ENCODE measurements at regions not wholly inside any gene's neighbourhood (a gene's known extent, or its start where the extent isn't known, plus 50 kb on each side); places are given as distances from the start of the nearest gene placed in this dataset.

DNA sequence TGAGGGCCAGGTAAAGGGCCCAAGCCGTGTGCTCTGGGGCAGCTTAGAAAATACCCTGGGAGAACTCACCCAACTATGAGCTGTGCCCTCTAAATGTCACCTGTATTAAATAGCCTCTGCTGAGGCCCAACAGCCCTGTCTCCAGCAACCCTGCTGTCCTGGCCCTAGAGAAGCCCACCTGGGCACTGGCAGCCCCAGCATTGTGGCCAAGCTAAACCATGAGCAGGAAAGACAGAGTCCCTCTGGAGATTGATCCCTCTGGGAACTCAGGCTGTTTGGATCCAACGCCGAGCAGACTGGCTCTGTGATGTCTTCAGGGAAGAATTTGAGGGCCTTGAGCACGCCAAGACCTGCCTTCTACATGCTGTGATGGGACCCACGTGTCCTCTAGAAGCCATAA lies 126.5 kb downstream of the TTC32 start:
- Histone ChIP-seq H3K79me2 (ENCODE audit: low read length) (no peaks in the 10 kb centered on the region), H4K20me1 (ENCODE audit: insufficient read depth, low read length) (no peaks in the 10 kb centered on the region), H3K27me3 (replicated peaks; ENCODE audit: insufficient read depth, low read length) (no peaks in the 10 kb centered on the region), H3K4me3 (ENCODE audit: low read length) (no peak overlapping the region), H3K4me2 (ENCODE audit: low read depth, low read length) (no peak overlapping the region), H3K9me2 (replicated peaks; ENCODE audit: insufficient read depth, low read length) (no peaks in the 10 kb centered on the region), H3K9me3 (replicated peaks; ENCODE audit: insufficient read depth, low read length) (no peaks in the 10 kb centered on the region), H3F3A (ENCODE audit: insufficient read depth, low read length) (no peaks in the 10 kb centered on the region), H3K9ac (ENCODE audit: low read length) (no peak overlapping the region), H3K27ac (ENCODE audit: low read length) (no peak overlapping the region), H2AFZ (ENCODE audit: low read length) (no peak overlapping the region), H3K36me3 (replicated peaks; ENCODE audit: insufficient read depth, low read length) (no peaks in the 10 kb centered on the region), H3K4me1 (ENCODE audit: low read length) (no peaks in the 10 kb centered on the region)
- TF ChIP-seq, protein P1, sequence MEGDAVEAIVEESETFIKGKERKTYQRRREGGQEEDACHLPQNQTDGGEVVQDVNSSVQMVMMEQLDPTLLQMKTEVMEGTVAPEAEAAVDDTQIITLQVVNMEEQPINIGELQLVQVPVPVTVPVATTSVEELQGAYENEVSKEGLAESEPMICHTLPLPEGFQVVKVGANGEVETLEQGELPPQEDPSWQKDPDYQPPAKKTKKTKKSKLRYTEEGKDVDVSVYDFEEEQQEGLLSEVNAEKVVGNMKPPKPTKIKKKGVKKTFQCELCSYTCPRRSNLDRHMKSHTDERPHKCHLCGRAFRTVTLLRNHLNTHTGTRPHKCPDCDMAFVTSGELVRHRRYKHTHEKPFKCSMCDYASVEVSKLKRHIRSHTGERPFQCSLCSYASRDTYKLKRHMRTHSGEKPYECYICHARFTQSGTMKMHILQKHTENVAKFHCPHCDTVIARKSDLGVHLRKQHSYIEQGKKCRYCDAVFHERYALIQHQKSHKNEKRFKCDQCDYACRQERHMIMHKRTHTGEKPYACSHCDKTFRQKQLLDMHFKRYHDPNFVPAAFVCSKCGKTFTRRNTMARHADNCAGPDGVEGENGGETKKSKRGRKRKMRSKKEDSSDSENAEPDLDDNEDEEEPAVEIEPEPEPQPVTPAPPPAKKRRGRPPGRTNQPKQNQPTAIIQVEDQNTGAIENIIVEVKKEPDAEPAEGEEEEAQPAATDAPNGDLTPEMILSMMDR (IDR thresholded peaks at IDR 0.05; ENCODE audit: low read length): no peak
- no peak for TF ChIP-seq EZH2 (optimal IDR thresholded peaks at IDR 0.05; ENCODE audit: low read depth, low read length)
- DNase-seq: no peak

DNA sequence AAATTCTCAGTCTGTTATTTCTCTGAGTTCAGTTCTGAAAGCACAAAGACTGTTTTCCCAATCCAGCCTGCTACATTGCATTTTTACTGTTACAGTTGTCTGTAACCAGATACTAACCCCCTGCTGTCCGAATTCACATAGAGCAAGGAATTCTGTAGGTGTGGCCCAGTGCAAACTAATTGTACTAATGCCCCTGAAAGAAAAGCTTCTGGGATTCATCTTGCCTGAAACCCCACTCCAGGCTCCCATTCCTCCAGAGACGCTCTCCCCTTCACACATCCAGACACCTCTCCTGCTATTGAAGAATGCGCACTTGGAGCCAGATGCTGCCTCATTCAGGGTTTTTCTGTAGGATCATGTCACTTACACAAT lies 127.0 kb downstream of the TTC32 start:
- Histone ChIP-seq H3K36me3 (replicated peaks; ENCODE audit: insufficient read depth, low read length) (no peaks in the 10 kb centered on the region), H3K9ac (ENCODE audit: low read length) (no peak overlapping the region), H3K9me3 (replicated peaks; ENCODE audit: insufficient read depth, low read length) (no peaks in the 10 kb centered on the region), H2AFZ (ENCODE audit: low read length) (no peak overlapping the region), H3K4me2 (ENCODE audit: low read depth, low read length) (no peak overlapping the region), H3K4me1 (ENCODE audit: low read length) (no peaks in the 10 kb centered on the region), H3K27me3 (replicated peaks; ENCODE audit: insufficient read depth, low read length) (no peaks in the 10 kb centered on the region), H3K9me2 (replicated peaks; ENCODE audit: insufficient read depth, low read length) (no peaks in the 10 kb centered on the region), H4K20me1 (ENCODE audit: insufficient read depth, low read length) (no peaks in the 10 kb centered on the region), H3K79me2 (ENCODE audit: low read length) (no peaks in the 10 kb centered on the region), H3K27ac (ENCODE audit: low read length) (no peak overlapping the region), H3F3A (ENCODE audit: insufficient read depth, low read length) (no peaks in the 10 kb centered on the region), H3K4me3 (ENCODE audit: low read length) (no peak overlapping the region)
- no peak for DNase-seq
- TF ChIP-seq EZH2 (optimal IDR thresholded peaks at IDR 0.05; ENCODE audit: low read depth, low read length) (no peak), EZH2phosphoT487 (IDR thresholded peaks at IDR 0.05; ENCODE audit: low read length) (no peak)
- TF ChIP-seq, protein P1 (IDR thresholded peaks at IDR 0.05; ENCODE audit: low read length): no peak

DNA sequence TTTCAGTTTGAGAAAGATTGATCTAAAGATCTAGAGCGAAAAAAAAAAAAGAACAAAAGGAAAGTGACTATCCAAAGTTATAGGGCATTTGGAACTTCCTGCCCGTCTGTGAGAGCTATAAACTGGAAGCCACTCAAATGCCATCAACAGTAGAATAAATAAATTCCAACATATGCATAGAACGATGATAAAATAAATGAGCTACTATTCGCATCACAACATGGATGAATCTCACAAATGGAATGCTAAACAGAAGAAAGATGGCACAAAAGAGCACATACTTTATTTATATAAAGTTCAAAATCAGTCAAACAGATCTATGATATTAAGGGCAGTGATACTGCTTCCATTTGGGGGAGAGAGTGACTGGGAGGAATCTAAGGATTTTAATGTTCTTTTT lies 128.8 kb downstream of the TTC32 start:
- no peaks in the 10 kb centered on the region for H3K79me2 ChIP-seq (ENCODE audit: low read length)
- TF ChIP-seq EZH2phosphoT487 (IDR thresholded peaks at IDR 0.05; ENCODE audit: low read length) (no peak), EZH2 (optimal IDR thresholded peaks at IDR 0.05; ENCODE audit: low read depth, low read length) (no peak)
- TF ChIP-seq, protein P1 (IDR thresholded peaks at IDR 0.05; ENCODE audit: low read length): no peak
- H3K9ac ChIP-seq (ENCODE audit: low read length): no peak overlapping the region
- no peaks in the 10 kb centered on the region for H3K4me1 ChIP-seq (ENCODE audit: low read length)
- H3K27ac ChIP-seq (ENCODE audit: low read length): no peak overlapping the region
- H3K4me3 ChIP-seq (ENCODE audit: low read length): no peak overlapping the region
- no peak overlapping the region for H3K4me2 ChIP-seq (ENCODE audit: low read depth, low read length)
- H2AFZ ChIP-seq (ENCODE audit: low read length): no peak overlapping the region
- H3K9me3 ChIP-seq (replicated peaks; ENCODE audit: insufficient read depth, low read length): no peaks in the 10 kb centered on the region
- no peak for DNase-seq
- H4K20me1 ChIP-seq (ENCODE audit: insufficient read depth, low read length): no peaks in the 10 kb centered on the region
- no peaks in the 10 kb centered on the region for H3K27me3 ChIP-seq (replicated peaks; ENCODE audit: insufficient read depth, low read length)
- H3F3A ChIP-seq (ENCODE audit: insufficient read depth, low read length): no peaks in the 10 kb centered on the region
- H3K36me3 ChIP-seq (replicated peaks; ENCODE audit: insufficient read depth, low read length): no peaks in the 10 kb centered on the region
- no peaks in the 10 kb centered on the region for H3K9me2 ChIP-seq (replicated peaks; ENCODE audit: insufficient read depth, low read length)

Measured in MM.1S (cell line).